ENCODE measurements at regions not wholly inside any gene's neighbourhood (a gene's known extent, or its start where the extent isn't known, plus 50 kb on each side); places are given as distances from the start of the nearest gene placed in this dataset.
"Not testable (repeated sequence)": the region's sequence is repeated elsewhere in the genome, so short reads cannot be mapped to it uniquely, and the experiment has no call there.

DNA sequence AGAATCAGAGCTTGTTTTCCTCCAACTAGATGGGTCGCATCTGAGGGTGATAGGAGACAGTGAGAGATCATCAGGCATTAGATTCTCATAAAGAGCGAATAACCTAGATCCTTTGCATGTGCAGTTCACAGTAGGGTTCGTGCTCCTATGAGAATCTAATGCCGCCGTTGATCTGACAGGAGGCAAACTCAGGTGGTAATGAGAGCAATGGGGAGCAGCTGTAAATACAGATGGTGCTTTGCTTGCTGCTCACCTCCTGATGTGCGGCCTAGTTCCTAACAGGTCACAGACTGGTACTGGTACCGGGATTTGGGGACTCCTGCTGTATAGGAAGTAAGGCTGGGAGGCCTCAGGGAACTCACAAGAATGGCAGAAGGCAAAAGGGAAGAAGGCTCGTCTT, 276.5 kb downstream of the FAT4 start:
- no peak for DNase-seq (ENCODE audit: low spot score)

DNA sequence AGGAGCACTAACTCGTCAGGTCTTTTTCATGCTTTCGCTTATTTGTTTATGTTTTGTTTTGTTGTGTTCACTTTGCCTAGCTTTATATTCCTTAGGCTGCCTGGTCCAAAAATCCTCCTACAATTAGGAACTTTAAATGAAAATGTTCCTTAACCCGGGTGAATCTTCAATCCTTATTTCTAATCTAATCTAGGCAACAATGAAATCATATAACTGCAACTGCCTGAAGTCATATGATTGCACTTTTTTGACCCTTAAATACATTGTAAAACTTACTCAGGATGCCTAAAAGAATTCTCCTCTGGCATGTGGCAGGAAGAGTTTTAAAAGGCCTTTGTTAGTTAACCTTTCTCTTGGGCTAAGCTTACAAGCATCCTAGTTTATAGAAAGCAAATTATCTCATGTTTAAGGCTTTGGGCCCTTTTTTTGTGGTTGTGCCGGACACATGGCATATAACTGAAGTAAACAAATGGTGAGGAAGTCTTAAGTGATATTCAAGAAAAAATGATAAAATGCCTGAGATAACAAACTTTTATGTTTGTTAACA, 279.4 kb downstream of the FAT4 start:
- no peak for DNase-seq (ENCODE audit: low spot score)

DNA sequence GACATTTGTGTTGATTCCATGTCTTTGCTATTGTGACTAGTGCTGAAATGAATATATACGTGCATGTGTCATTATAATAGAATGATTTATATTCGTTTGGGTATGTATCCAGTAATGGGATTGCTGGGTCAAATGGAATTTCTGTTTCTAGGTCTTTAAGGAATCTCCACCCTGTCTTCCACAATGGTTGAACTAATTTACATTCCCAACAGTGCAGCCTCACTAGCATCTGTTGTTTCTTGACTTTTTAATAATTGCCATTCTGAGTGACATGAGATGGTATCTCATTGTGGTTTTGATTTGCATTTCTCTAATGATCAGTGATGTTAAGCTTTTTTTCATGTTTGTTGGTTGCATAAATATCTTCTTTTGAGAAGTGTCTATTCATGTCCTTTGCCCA, 291.2 kb downstream of the FAT4 start:
- DNase-seq (ENCODE audit: low spot score): not testable (repeated sequence)

DNA sequence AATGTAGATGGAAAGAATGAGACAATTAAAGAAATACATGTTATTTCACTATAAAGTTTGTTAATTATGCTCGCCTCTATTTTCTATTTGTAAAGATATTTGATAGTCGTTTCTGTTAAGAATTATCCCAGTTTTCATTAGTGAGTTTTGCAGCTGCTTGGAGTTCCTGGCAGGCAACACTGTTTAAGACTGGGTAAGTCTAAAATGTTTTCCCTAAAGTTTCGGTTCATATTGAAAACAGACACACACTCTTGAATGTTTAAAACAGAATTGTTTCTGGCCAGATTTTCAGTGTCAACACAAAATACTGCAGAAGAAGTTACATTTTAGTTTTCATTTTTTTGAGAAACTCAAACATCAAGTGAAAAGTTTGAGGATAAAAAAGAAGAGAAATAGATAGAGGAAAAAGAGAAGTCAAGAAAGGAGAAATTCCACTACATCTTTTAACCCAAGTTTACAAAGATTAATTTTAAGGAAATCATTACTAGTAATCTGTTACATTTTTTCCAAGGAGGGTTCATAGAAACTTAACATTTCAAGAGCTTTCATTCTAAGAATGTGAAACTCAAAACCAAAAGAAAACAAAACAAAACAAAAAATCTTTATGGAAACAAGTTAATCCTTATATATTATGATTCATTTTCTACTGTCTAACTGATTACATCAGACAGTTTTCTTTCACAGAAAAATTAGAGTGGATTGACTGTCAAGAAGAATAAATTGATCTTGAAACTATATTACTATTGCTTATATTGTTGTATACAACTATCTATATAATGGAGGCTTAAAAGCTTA, 305.5 kb downstream of the FAT4 start:
- DNase-seq (ENCODE audit: low spot score): no peak

DNA sequence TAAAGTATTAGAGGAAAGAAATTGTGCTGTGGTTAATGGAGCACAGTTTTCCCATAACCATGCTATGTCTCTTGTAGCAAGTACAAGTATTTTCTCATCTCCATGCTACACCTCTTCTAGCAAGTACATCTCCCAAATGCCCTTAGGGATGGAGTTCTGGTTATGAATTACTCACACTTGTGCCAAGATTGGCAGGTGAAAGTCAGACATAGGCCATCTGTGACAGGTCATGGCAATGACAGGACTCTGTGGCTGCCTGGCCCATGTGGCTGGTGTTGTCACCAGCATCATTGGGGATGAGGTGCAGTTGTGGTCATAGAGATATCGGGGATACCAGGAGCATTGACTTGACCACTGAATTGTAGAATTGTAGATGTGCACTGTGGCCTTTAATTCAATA, 310.2 kb downstream of the FAT4 start:
- DNase-seq (ENCODE audit: low spot score): no peak

DNA sequence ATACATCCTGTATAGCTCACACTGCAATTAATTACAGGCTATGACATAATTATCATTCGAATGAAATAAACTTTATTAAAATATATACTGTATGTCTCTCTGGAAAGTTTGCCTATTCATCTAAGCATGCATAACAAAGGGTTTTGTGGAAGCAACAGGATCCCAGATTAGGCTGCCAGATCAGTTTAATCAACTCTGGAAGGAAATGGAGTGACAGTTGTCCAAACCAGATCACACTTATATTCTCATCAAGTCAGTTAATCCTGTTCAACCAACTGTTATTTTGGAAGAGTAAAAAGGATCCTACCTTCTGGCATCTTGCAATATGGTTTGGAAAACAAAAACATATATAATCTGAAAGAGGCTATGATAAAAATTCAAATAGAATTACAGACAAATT, 312.2 kb downstream of the FAT4 start:
- no peak for DNase-seq (ENCODE audit: low spot score)

DNA sequence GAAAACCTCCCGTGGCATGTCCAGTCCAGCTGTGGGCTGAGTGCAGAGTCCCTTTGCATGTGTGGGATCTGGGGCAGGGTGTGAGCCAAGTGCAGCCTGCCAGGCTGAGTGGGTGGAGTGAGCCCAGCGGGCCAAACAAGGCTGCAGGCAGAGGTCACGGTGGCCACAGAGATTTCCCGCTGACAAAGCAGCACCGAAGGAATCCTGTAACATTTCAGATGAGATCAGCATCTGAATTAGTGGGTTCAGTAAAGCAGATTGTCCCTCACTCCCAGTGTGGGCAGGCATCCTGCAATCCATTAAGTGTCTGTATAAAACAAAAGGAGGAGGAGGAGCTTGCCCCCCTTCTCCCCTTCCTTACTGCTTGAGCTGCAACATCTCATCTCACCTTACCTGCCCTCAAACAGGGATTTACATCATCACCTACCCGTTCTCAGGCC, 324.4 kb downstream of the FAT4 start:
- DNase-seq (ENCODE audit: low spot score): no peak

DNA sequence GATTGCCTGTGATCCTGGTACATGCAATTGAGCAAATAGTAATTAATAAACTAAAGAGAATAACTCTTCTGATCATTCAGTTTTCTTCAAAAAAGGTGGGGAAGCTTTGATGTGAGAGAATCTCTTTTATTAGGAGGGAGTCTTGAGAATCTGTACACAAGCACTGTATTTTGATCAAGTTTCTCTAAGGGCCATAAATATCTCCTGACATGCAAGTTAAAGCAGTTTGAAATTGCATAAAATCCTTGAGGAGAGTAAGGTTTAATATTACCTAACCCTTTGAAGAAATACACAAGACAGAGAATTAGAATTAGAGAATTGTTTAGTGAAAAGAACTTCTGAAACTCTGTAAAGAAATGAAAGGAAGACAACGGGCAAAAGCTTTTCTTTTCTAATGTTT, 326.9 kb downstream of the FAT4 start:
- no peak for DNase-seq (ENCODE audit: low spot score)

DNA sequence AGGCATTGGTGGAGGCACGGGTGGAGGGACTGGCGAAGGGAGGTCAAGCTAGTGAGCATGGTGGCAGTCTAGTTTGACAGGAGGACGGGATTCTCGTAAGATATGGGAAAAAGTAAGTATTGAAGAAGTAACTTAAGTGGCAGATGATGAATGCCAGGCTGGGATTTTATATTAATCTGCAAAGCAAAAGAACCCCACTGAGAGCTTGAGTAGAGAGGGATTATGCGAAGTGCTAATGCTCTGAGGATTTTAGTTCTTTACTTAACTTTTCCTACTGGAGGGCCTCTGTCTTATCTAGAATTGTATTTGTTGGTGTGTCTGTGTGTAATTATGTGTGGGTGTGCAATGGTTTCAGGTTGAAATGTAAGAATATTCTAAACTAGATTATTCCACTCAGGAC, 327.9 kb downstream of the FAT4 start:
- DNase-seq (ENCODE audit: low spot score): no peak

DNA sequence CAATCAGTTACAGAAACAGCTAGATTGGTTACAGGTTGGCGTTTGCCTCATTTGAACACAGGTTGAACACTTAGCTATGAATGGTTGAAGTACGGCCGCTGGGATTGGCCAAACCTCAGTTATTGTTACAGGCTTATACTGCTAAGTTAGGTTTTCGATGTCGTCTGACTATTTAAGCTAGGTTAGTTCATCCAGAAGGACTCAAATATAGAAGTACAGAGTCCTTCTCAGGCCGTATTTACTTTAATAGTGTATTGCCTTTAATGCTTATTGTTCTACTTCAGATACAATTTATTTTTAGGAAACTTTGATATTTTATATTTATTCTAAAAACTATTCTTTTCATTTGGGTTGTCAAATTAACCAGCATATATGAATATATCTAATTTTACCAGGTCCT, 334.7 kb downstream of the FAT4 start:
- DNase-seq (ENCODE audit: low spot score): no peak

DNA sequence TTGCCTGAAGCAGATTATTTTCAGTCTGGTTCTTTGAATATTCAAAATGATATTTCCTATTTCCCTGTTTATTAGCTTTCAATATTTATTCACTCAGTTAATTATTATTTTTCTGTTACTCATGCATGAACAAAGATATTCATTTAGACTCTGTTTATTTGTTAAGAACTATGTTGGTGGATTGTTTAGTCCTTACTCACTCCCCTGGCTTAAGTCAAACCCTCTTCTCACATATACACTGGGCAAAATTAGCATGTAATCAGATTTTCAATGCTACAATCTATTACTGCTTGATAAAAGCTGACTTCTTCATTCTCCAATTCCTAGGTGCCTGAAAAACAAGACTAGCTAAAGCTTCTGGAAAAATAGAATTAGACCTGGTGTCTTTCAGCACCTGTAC, 335.8 kb downstream of the FAT4 start:
- DNase-seq (ENCODE audit: low spot score): no peak

DNA sequence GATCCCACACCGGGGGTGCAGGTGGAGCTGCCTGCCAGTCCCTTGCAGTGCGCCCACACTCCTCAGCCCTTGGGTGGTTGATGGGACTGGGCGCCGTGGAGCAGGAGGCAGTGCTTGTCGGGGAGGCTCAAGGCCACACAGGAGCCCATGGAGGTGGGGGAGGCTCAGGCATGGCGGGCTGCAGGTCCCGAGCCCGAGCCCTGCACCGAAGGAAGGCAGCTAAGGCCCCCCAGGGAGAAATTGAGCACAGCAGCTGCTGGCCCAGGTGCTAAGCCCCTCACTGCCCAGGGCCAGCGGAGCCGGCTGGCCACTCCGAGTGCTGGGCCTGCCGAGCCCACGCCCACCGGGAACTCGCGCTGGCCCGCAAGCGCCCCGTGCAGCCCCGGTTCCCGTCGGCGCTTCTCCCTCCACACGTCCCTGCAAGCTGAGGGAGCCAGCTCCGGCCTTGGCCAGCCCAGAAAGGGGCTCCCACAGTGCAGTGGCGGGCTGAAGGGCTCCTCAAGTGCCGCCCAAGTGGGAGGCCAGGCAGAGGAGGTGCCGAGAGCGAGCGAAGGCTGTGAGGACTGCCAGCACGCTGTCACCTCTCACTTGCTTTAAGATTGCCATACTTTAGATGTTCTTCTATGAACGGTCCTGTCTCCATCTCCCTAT, 337.1 kb downstream of the FAT4 start:
- DNase-seq (ENCODE audit: low spot score): not testable (repeated sequence)

DNA sequence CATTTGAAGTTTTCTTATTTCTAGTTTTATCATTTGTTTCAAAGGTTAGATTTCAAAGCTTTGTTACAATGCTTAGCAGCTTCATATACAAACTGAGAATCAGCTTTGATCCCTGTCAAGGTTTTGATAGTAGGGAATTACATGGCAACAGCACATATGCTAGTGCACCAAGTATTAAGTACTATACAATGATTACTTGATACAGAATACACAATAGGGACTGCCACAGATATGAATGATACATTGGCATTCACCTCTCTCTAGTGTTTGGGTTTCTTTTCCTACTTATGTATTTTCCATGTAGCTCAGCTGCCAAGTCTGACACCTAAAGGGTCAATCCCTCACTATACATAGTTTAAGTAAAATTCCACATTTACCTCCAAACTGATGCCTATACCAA, 344.0 kb downstream of the FAT4 start:
- no peak for DNase-seq (ENCODE audit: low spot score)

DNA sequence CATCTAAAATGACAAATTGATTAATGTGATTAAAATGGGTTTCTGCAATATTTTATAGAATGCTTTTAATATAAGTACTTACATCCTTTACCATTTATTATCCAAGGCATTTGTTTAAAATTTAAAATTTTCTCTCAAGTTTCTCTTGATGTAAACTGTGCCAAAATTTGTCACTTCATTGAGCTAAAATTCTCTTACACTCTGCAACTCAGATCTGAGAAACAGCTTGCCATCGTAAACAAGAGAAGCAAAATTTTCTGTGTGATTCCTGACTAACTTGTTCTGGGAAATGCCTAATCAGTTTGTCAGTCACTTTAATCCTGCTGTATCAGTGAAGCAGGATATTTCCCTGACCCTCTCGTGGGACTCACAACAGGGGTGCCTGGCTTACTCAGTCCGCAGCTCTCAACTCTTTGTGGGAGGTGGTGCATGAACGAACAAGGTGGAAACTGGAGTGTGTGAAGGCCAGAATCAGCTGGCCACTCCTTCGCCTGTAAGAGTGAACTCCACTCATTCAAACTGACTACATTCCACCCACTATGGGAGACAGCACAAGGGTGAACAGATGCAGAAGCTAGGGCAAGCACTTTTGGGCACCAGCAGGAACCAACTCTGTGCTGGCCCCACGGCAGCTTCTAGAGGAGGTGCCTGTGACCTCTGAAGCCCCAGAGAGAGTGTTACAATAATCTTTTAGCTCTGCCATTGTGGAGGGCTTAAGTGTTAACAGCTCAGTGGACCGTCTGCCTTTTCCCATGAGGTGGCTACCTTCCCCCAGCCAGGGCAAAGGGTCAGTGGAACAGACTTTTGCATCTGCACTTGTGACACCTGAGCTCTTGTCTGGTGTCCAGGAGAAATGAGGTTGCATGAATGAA, 349.4 kb downstream of the FAT4 start:
- no peak for DNase-seq (ENCODE audit: low spot score)

DNA sequence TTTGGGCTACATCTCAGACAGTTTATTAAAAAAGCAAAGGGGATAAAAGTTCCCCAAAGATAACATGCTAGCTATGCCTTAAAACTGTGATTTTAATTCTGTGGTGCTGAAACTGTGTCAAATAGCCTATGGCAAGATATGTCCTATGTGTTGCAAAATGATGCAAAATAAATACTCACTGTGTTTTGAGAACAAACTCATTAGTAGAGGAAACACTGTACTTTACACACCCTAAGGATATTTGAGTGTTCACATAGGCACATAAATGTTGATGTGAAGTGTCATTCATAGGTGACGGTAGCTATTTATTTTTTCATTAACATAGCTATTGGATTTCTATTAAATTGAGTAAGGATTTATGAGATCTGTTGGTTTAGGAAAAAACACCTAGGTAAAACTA, 351.9 kb downstream of the FAT4 start:
- no peak for DNase-seq (ENCODE audit: low spot score)

DNA sequence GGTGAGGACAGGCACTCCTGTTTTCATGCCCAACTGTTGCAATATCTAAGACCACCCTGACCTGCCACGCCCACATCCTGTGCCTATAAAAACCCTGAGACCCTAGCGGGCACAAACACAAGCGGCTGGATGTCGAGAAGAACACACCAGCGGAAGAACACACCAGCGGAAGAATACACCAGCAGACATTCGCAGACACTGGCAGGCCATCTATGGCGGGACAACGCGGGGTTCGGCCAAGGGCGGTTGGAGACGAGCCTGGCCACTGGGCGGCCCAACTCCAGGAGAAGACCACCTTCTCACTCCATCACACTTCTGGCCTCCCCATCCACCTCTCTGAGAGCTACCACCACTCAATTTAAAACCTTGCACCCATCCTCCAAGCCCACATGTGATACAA, 361.4 kb downstream of the FAT4 start:
- DNase-seq (ENCODE audit: low spot score): no peak

DNA sequence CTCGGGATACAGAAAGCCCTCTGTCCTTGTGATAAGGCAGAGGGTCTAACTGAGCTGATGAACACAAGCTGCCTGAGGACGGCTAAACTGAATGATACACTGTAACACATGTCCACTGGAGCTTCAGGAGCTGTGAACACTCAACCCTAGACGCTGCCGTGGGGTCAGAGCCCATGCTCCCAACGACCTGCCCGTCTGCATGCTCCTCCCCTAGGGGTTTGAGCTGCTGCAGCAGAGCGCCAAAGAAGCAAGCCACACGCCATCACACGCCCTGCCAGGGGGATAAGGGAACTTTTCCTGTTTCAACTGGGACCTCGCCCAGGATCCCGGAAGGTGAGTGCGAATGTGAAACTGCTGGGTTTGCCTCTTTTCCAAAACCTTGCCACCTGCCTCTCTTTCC, 361.8 kb downstream of the FAT4 start:
- no peak for DNase-seq (ENCODE audit: low spot score)

DNA sequence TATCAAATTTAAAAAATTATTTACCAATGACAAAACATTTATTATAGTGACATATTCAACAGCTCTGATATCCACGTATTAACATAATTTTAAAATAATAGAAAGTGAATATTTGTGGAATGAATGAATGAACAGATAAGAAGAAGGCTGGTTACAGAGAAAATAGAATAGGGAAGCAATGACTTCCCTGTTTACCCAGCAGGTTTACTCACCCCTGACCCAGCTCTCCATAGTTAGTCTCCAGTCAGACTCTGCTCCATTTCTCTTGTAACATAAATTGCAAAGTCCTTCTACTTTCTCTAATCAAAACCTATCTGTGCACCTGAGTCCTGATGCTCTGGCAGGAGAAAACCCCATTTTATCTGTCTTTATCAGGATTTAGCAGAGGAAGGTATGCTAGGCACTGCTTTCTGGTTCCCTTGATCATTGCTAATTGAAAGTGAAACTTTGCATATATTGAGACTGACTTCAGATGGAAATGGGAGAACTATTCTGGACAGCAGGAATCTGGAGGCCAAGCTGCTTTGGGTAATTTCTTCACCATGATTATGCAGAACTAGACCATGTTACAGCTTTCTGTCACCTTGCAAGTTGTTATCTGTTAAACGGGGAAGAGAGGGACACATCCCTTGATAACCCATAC, 363.0 kb downstream of the FAT4 start:
- DNase-seq (ENCODE audit: low spot score): no peak

DNA sequence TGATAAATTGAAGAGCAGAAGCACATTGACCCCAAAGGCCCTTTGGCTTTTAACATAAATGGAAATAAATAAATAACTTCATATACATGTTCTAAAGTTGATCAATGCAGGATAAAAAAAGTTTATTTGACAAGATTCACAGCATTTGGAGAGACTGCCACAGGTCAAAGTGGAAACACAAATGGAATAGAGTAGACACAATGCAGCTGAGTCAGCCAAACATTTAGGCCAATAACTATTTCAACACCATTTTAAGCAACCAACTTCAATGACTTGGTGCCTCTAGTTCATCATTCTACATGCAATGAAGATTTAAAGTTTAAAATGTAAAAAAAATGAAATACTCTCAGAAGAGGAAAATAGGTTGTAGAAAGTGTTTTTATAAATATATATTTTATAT, 365.2 kb downstream of the FAT4 start:
- no peak for DNase-seq (ENCODE audit: low spot score)

DNA sequence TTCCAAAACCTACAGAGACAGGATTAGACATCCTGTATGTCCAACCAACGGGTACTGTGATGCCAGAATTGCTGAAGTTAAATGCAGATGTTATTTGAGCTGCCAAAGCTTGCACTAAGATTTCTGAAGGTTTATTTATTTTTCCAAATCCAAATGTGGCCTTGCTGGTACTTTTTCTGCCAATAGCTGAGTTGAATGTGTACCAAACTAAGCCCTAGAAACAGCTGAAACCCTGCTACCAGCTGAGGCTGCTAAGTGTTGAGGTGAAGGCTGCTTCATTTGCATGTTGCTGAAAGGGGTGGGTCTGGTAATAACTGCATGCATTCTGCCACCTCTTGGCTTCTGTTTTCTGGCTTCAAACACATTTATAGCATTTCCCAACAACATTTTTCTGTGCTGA, 366.5 kb downstream of the FAT4 start:
- no peak for DNase-seq (ENCODE audit: low spot score)

DNA sequence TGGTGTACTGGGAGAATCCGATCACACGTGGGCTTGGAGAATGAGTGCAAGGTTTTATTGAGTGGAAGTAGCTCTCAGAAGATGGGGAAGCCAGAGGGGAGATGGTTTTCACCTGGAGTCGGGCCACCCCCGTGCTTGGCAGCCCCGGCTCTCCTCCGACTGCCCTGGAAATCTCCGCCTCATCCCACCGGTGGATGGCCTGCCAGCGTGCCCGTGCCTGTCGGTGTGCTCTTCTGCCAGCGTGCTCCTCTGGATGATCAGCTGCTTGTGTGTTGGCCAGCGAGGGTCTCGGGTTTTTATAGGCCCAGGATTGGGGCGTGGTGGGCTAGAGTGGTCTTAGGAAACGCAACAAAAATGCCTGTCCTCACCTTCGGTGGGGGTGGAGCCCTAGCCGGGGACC, 368.0 kb downstream of the FAT4 start:
- no peak for DNase-seq (ENCODE audit: low spot score)

DNA sequence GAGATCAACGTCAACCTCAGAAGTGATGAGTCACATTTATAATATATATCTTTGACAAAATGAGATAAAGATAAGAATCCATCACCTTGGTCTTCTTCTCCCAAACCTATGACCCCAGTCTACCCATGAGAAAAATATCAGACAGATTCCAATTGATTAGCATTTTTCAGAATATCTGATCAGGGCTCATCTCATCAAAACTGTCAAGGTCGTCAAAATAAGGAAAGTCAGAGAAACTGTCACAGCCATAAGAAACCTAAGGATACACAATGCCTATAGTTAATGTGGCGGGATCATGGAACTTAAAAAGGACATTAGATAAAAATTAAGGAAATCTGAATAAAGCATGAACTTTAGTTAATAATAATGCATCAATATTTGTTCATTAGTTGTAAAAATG, 374.1 kb downstream of the FAT4 start:
- no peak for DNase-seq (ENCODE audit: low spot score)

Measured in cerebellar cortex (tissue), 1 donor.